HEK293T (cell line): ENCODE measurements at regions not wholly inside any gene's neighbourhood (a gene's known extent, or its start where the extent isn't known, plus 50 kb on each side); places are given as distances from the start of the nearest gene placed in this dataset.

ENCODE experiments used
- CTCF ChIA-PET: fragments of 350-600 bp; formaldehyde crosslinking; extraction: SDS; loops from one replicate; lab custom pipeline; 2021; ENCODE audit warnings: antibody characterized with exemption, inconsistent platforms; lab: Yijun Ruan, JAX
- POLR2A ChIA-PET: fragments of 350-600 bp; formaldehyde crosslinking; extraction: SDS; loops from one replicate; lab custom pipeline; 2020; ENCODE audit warnings: antibody characterized with exemption, inconsistent platforms; lab: Yijun Ruan, JAX
- DNase-seq: peaks from one replicate; pipeline ENCODE4 v3.0.0; 2012; ENCODE audit warnings: mixed read lengths; ENCODE audit errors: extremely low spot score
- ARNT ChIP-seq: fragments of 450-650 bp; IDR thresholded peaks from 2 replicates; pipeline ENCODE4 v1.6.1; 2017; ENCODE audit warnings: mild to moderate bottlenecking
- BHLHE40 ChIP-seq: fragments of 450-650 bp; IDR thresholded peaks from 2 replicates; pipeline ENCODE4 v1.6.1; 2016; ENCODE audit warnings: mild to moderate bottlenecking, moderate library complexity, borderline replicate concordance
- CTBP1 ChIP-seq: fragments of 450-650 bp; IDR thresholded peaks from 2 replicates; pipeline ENCODE4 v1.6.1; 2016; ENCODE audit warnings: borderline replicate concordance
- ELF4 ChIP-seq: fragments of 450-650 bp; IDR thresholded peaks from 2 replicates; pipeline ENCODE4 v1.6.1; 2017; ENCODE audit warnings: antibody characterized with exemption
- FOXA1 ChIP-seq: fragments of 450-650 bp; IDR thresholded peaks from 2 replicates; pipeline ENCODE4 v1.6.1; 2016; ENCODE audit warnings: mild to moderate bottlenecking
- FOXK2 ChIP-seq: fragments of 450-650 bp; IDR thresholded peaks from 2 replicates; pipeline ENCODE4 v1.6.1; 2016; ENCODE audit warnings: mild to moderate bottlenecking
- FOXM1 ChIP-seq: fragments of 450-650 bp; IDR thresholded peaks from 2 replicates; pipeline ENCODE4 v1.6.1; 2017; ENCODE audit warnings: mild to moderate bottlenecking, borderline replicate concordance
- HDGF ChIP-seq: fragments of 450-650 bp; IDR thresholded peaks from 2 replicates; pipeline ENCODE4 v1.6.1; 2017; ENCODE audit warnings: antibody characterized with exemption, borderline replicate concordance
- L3MBTL2 ChIP-seq: fragments of 450-650 bp; conservative IDR thresholded peaks from 2 replicates; pipeline ENCODE4 v1.6.1; 2016; ENCODE audit warnings: mild to moderate bottlenecking
- LEF1 ChIP-seq: fragments of 450-650 bp; IDR thresholded peaks from 2 replicates; pipeline ENCODE4 v1.6.1; 2017; ENCODE audit warnings: mild to moderate bottlenecking, borderline replicate concordance
- NFRKB ChIP-seq: fragments of 450-650 bp; IDR thresholded peaks from 2 replicates; pipeline ENCODE4 v1.6.1; 2016; ENCODE audit warnings: mild to moderate bottlenecking, moderate library complexity
- PKNOX1 ChIP-seq: fragments of 450-650 bp; IDR thresholded peaks from 2 replicates; pipeline ENCODE4 v1.6.1; 2016
- SP1 ChIP-seq: fragments of 450-650 bp; IDR thresholded peaks from 2 replicates; pipeline ENCODE4 v1.6.1; 2017
- SUZ12 ChIP-seq: fragments of 450-650 bp; IDR thresholded peaks from 2 replicates; pipeline ENCODE4 v1.6.1; 2016; ENCODE audit warnings: mild to moderate bottlenecking
- TARDBP ChIP-seq: fragments of 450-650 bp; IDR thresholded peaks from 2 replicates; pipeline ENCODE4 v1.6.1; 2016
- ZNF384 ChIP-seq: fragments of 450-650 bp; IDR thresholded peaks from 2 replicates; pipeline ENCODE4 v1.6.1; 2016

DNA sequence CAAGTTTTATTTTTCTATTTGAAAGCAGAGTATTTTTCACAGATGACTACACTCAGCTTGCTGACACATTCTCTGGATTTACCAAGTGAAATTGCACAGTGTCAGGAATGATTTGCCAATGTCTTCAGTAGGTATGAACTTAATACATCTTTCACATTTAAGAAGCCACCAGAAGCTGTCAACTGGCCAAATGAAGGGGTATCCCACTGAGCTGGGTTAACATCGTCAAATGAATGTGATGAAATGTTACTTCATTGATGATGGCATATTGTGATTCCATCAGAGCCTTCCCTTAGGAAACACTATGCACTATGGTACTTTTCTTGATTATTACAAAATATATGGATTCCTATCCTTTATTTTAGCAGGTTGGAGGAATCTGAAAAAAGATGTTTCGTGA lies 592.3 kb downstream of the FGF9 start:
- no peak for TF ChIP-seq ZNF384
- no peak for TF ChIP-seq FOXM1
- TF ChIP-seq CTBP1: no peak
- TF ChIP-seq FOXA1: no peak
- no peak for TF ChIP-seq FOXK2
- no peak for TF ChIP-seq L3MBTL2
- no peak for TF ChIP-seq SUZ12
- no peak for TF ChIP-seq PKNOX1
- TF ChIP-seq SP1: no peak
- no peak for TF ChIP-seq ELF4
- TF ChIP-seq BHLHE40: no peak
- no peak for TF ChIP-seq LEF1
- no peak for TF ChIP-seq ARNT
- no peak for TF ChIP-seq TARDBP
- no peak for TF ChIP-seq HDGF
- TF ChIP-seq NFRKB: no peak
- DNase-seq: no peak
- CTCF ChIA-PET: no interaction called here
- POLR2A ChIA-PET: no interaction called here

GRCh38 chr13:22265563-22265962 lies 594.7 kb downstream of the FGF9 start:
- DNase-seq: no peak
- POLR2A ChIA-PET: no interaction called here
- CTCF ChIA-PET: no interaction called here
- TF ChIP-seq FOXM1 (no peak), HDGF (no peak), FOXA1 (no peak), ZNF384 (no peak), NFRKB (no peak), PKNOX1 (no peak), SP1 (no peak), FOXK2 (no peak), SUZ12 (no peak), CTBP1 (no peak), BHLHE40 (no peak), L3MBTL2 (no peak), LEF1 (no peak), ARNT (no peak), ELF4 (no peak), TARDBP (no peak)

- CTCF ChIA-PET: no interaction called here
- POLR2A ChIA-PET: no interaction called here
- no peak for DNase-seq
- TF ChIP-seq NFRKB (no peak), SUZ12 (no peak), SP1 (no peak), HDGF (no peak), FOXM1 (no peak), ELF4 (no peak), TARDBP (no peak), L3MBTL2 (no peak), LEF1 (no peak), FOXK2 (no peak), PKNOX1 (no peak), BHLHE40 (no peak), CTBP1 (no peak)
These were observed 600.0 kb downstream of the FGF9 start for GRCh38 chr13:22270881-22271280.

- ChIA-PET POLR2A (no interaction called here), CTCF (interaction anchor here (0.6 kb wide), 1 partner anchor 11 kb away, joined by 3 read pairs; no protein-coding TSS in a partner anchor)
- no peak for DNase-seq
- TF ChIP-seq BHLHE40: no peak
- TF ChIP-seq FOXK2: no peak
- TF ChIP-seq ARNT: no peak
- TF ChIP-seq FOXA1: no peak
- TF ChIP-seq NFRKB: no peak
- no peak for TF ChIP-seq HDGF
- TF ChIP-seq FOXM1: no peak
- no peak for TF ChIP-seq ELF4
- TF ChIP-seq TARDBP: no peak
- TF ChIP-seq ZNF384: no peak
- no peak for TF ChIP-seq L3MBTL2
These were observed 601.0 kb downstream of the FGF9 start for GRCh38 chr13:22271903-22272302.

GRCh38 chr13:22275393-22275792 lies 604.5 kb downstream of the FGF9 start:
- TF ChIP-seq LEF1 (no peak), SUZ12 (no peak), HDGF (no peak)
- DNase-seq: no peak

DNA sequence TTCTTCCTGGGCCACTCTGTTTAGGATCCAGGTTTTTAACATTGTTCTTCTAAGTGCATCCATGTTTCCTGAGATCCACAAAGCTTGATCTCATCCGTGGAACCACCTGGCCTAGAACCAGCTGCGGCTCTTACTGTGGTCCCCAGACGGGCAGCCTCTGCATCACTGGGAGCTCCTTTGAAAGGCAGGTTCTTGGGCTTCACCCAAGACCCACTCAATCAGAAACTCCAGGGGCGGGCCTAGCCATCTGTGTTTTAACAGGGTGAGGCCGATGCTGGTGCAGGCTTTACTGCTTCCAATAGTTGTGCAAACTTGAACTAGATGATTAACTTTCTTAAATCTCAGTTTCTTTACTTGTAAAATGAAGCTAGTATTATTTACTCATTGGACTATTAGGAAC lies 605.7 kb downstream of the FGF9 start:
- ChIA-PET CTCF (interaction anchor here (0.5 kb wide), 1 partner anchor 1059 kb away, joined by 4 read pairs; no protein-coding TSS in a partner anchor), POLR2A (no interaction called here)
- TF ChIP-seq BHLHE40: no peak
- TF ChIP-seq ZNF384: no peak
- no peak for TF ChIP-seq FOXA1
- no peak for TF ChIP-seq FOXM1
- no peak for TF ChIP-seq L3MBTL2
- TF ChIP-seq TARDBP: no peak
- no peak for TF ChIP-seq ARNT
- TF ChIP-seq SUZ12: no peak
- TF ChIP-seq SP1: no peak
- no peak for TF ChIP-seq HDGF
- no peak for TF ChIP-seq CTBP1
- TF ChIP-seq NFRKB: no peak
- no peak for DNase-seq

More at GRCh38 chr13:22275393-22275792, 604.5 kb downstream of the FGF9 start:
- ChIA-PET POLR2A (no interaction called here), CTCF (no interaction called here)
